Vagina (tissue), 2 donors: ENCODE measurements at regions not wholly inside any gene's neighbourhood (a gene's known extent, or its start where the extent isn't known, plus 50 kb on each side); places are given as distances from the start of the nearest gene placed in this dataset.

Source experiments
- DNase-seq, 2 donors: peaks; one replicate each; pipeline ENCODE4 v3.0.0-alpha.2; 2017; ENCODE audit errors: extremely low spot score in 2 of 2
- H3K27ac ChIP-seq: fragments of 200-600 bp; sonication (generic); one replicate; pipeline ENCODE4 v1.5.1; 2019
- H3K27me3 ChIP-seq: fragments of 200-600 bp; sonication (generic); one replicate; pipeline ENCODE4 v1.5.1; 2019
- H3K36me3 ChIP-seq, 2 donors: fragments of 200-600 bp; sonication (generic); one replicate each; pipeline ENCODE4 v1.5.1; 2017 to 2019
- H3K4me1 ChIP-seq: fragments of 200-600 bp; sonication (generic); one replicate; pipeline ENCODE4 v1.5.1; 2019
- H3K4me3 ChIP-seq, 2 donors: fragments of 200-600 bp; sonication (generic); 1 replicate in 1 of 2; 2 replicates in 1 of 2; pipeline ENCODE4 v1.5.1; 2016 to 2019
- H3K9me3 ChIP-seq: fragments of 200-600 bp; sonication (generic); one replicate; pipeline ENCODE4 v1.5.1; 2019
- CTCF ChIP-seq, 3 experiments: fragments of 450-650 bp in 2 of 3; fragments of 200-600 bp in 1 of 3; sonication (generic) in 1 of 3; IDR thresholded peaks; one replicate each; pipeline ENCODE4 v1.5.1; 2017 to 2019; ENCODE audit warnings: antibody characterized with exemption in 3 of 3, mild to moderate bottlenecking in 2 of 3, moderate library complexity in 2 of 3
- POLR2A ChIP-seq, 2 donors: fragments of 450-650 bp; IDR thresholded peaks; one replicate each; pipeline ENCODE4 v1.6.1; 2017; ENCODE audit warnings: antibody characterized with exemption in 2 of 2, mild to moderate bottlenecking in 2 of 2, moderate library complexity in 2 of 2
- POLR2AphosphoS5 ChIP-seq, 2 donors: sonication (generic); formaldehyde crosslinking; IDR thresholded peaks; one replicate each; pipeline ENCODE4 v1.9.0; 2017; ENCODE audit warnings: antibody characterized with exemption in 2 of 2, mild to moderate bottlenecking in 2 of 2, low read depth in 1 of 2; ENCODE audit not compliant: insufficient read depth in 1 of 2
- intact Hi-C: fragments of 100-400 bp; cut with DNase I; formaldehyde crosslinking; loops from one replicate; pipeline ENCODE4 v1.15.1; 2023

DNA sequence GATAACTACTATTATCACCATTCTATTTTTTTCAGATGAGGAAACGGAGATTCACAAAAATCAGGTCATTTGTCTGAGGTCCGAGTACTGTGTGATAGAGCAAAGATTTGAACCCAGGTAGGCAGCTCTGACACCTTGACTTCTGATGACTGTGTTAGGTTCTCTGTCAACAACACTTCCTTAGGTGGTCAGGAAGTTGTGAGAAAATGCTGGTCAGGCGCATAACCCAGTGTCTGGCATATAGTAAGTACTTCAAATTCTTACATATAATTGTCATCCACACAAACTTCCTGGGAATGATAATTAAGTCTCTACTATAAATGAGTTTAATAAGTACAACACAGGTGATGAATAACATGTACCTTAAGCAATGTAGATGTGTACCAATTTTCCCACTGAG is 381.5 kb downstream of the NEBL start:
- DNase-seq = no peak
- no peaks in the 10 kb centered on the region for H3K27me3 ChIP-seq
- no peaks in the 10 kb centered on the region for H3K4me1 ChIP-seq
- no peak overlapping the region for H3K27ac ChIP-seq
- no peaks in the 10 kb centered on the region for H3K9me3 ChIP-seq
- TF ChIP-seq POLR2AphosphoS5 (IDR thresholded peaks at IDR 0.05; ENCODE audit: insufficient read depth in 1 of 2, low read depth in 1 of 2) = no peak
- TF ChIP-seq POLR2A (IDR thresholded peaks at IDR 0.05) = no peak
- TF ChIP-seq CTCF (IDR thresholded peaks at IDR 0.05) = no peak
- H3K4me3 ChIP-seq = no peak overlapping the region
- H3K36me3 ChIP-seq = no peaks in the 10 kb centered on the region
- intact Hi-C loops = no loop called here

DNA sequence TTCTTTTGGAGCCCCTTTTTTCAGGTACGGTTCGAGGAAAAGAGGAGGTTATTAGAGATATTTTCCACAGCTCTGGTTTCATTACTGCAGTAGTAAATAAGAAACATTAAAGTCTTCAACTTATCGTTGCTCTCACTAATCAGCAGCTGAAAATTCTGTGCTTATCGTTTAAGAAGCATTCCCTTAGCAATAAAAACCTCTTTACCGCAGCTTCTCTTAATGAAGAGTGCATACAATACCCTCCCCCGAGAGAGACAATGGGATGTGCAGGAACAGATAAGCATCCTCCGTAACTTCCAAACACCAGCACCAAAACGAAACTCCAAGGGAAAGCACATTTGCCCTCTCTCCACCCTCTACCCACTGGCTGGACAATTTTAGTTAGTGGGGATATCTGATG is 384.5 kb downstream of the NEBL start:
- H3K9me3 ChIP-seq = no peaks in the 10 kb centered on the region
- DNase-seq = no peak
- H3K27me3 ChIP-seq = no peaks in the 10 kb centered on the region
- H3K27ac ChIP-seq = no peak overlapping the region
- no peak for TF ChIP-seq POLR2AphosphoS5 (IDR thresholded peaks at IDR 0.05; ENCODE audit: insufficient read depth in 1 of 2, low read depth in 1 of 2)
- TF ChIP-seq CTCF (IDR thresholded peaks at IDR 0.05) = no peak
- no peak for TF ChIP-seq POLR2A (IDR thresholded peaks at IDR 0.05)
- H3K4me3 ChIP-seq = no peak overlapping the region
- intact Hi-C loops = no loop called here
- no peaks in the 10 kb centered on the region for H3K36me3 ChIP-seq
- no peaks in the 10 kb centered on the region for H3K4me1 ChIP-seq

GRCh38 chr10:20508921-20509320 is 388.2 kb downstream of the NEBL start:
- TF ChIP-seq CTCF (IDR thresholded peaks at IDR 0.05) (no peak), POLR2AphosphoS5 (IDR thresholded peaks at IDR 0.05; ENCODE audit: insufficient read depth in 1 of 2, low read depth in 1 of 2) (no peak), POLR2A (IDR thresholded peaks at IDR 0.05) (no peak)
- Histone ChIP-seq H3K4me3 (no peak overlapping the region), H3K9me3 (no peaks in the 10 kb centered on the region), H3K4me1 (no peaks in the 10 kb centered on the region), H3K27ac (no peak overlapping the region), H3K36me3 (no peaks in the 10 kb centered on the region), H3K27me3 (no peaks in the 10 kb centered on the region)
- DNase-seq = no peak
- intact Hi-C loops = no loop called here

GRCh38 chr10:20502903-20503585 is 394.1 kb downstream of the NEBL start:
- Histone ChIP-seq H3K9me3 (no peaks in the 10 kb centered on the region), H3K36me3 (no peaks in the 10 kb centered on the region), H3K4me3 (no peak overlapping the region), H3K27me3 (no peaks in the 10 kb centered on the region), H3K27ac (no peak overlapping the region), H3K4me1 (no peaks in the 10 kb centered on the region)
- DNase-seq = no peak
- TF ChIP-seq POLR2AphosphoS5 (IDR thresholded peaks at IDR 0.05; ENCODE audit: insufficient read depth in 1 of 2, low read depth in 1 of 2) (no peak), POLR2A (IDR thresholded peaks at IDR 0.05) (no peak), CTCF (IDR thresholded peaks at IDR 0.05) (no peak)
- intact Hi-C loops = no loop called here

GRCh38 chr10:20494474-20494873 is 402.6 kb downstream of the NEBL start:
- intact Hi-C loops = no loop called here
- no peak for DNase-seq
- no peaks in the 10 kb centered on the region for H3K4me1 ChIP-seq
- H3K27ac ChIP-seq = no peak overlapping the region
- TF ChIP-seq CTCF (IDR thresholded peaks at IDR 0.05) = no peak
- TF ChIP-seq POLR2A (IDR thresholded peaks at IDR 0.05) = no peak
- TF ChIP-seq POLR2AphosphoS5 (IDR thresholded peaks at IDR 0.05; ENCODE audit: insufficient read depth in 1 of 2, low read depth in 1 of 2) = no peak
- H3K27me3 ChIP-seq = no peaks in the 10 kb centered on the region
- no peaks in the 10 kb centered on the region for H3K9me3 ChIP-seq
- no peak overlapping the region for H3K4me3 ChIP-seq
- no peaks in the 10 kb centered on the region for H3K36me3 ChIP-seq
